ENCODE measurements at regions not wholly inside any gene's neighbourhood (a gene's known extent, or its start where the extent isn't known, plus 50 kb on each side); places are given as distances from the start of the nearest gene placed in this dataset.

- Histone ChIP-seq H3K4me3 (no peak overlapping the region), H3K27me3 (replicated peaks) (no peaks in the 10 kb centered on the region), H3K36me3 (no peaks in the 10 kb centered on the region), H3K9me3 (replicated peaks) (no peaks in the 10 kb centered on the region), H3K4me1 (replicated peaks) (no peaks in the 10 kb centered on the region), H3K27ac (no peak overlapping the region)
- DNase-seq (ENCODE audit: low read depth in 1 of 2, low spot score in 2 of 2): no peak
Observed at GRCh38 chr21:26412885-26413284, 160.2 kb downstream of the CYYR1 start.

DNA sequence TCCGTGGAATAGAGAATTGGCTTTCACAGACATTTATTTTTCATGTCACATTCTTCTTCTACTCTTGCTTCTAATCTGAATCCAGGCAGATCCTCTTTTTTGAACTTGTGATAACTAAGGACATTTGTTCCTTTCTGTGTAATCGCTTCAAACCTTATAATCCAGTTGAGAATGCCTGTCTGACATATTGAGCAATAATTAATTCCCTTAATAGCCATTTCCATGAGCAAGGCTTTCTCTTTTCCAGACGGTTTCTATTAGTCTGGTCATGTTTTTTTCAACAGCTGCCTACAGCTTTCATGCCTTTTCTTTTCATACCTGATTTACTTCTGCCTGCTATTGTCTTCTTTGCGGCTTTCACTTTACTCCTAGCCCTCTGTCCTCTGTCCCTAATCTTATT, 163.4 kb downstream of the CYYR1 start:
- DNase-seq (ENCODE audit: low read depth in 1 of 2, low spot score in 2 of 2): no peak
- no peak overlapping the region for H3K27ac ChIP-seq
- no peak overlapping the region for H3K4me3 ChIP-seq
- H3K4me1 ChIP-seq (replicated peaks): peaks cover 13% of the 10 kb centered on the region
- H3K9me3 ChIP-seq (replicated peaks): no peaks in the 10 kb centered on the region
- H3K27me3 ChIP-seq (replicated peaks): no peaks in the 10 kb centered on the region
- no peaks in the 10 kb centered on the region for H3K36me3 ChIP-seq

- no peak for DNase-seq (ENCODE audit: low read depth in 1 of 2, low spot score in 2 of 2)
- Histone ChIP-seq H3K36me3 (no peaks in the 10 kb centered on the region), H3K4me1 (replicated peaks) (peaks cover 13% of the 10 kb centered on the region), H3K27ac (no peak overlapping the region), H3K9me3 (replicated peaks) (no peaks in the 10 kb centered on the region), H3K27me3 (replicated peaks) (no peaks in the 10 kb centered on the region), H3K4me3 (no peak overlapping the region)
Observed at GRCh38 chr21:26408511-26408910, 164.6 kb downstream of the CYYR1 start.

GRCh38 chr21:26406526-26406925, 166.6 kb downstream of the CYYR1 start:
- Histone ChIP-seq H3K27me3 (replicated peaks) (no peaks in the 10 kb centered on the region), H3K4me1 (replicated peaks) (peaks cover 13% of the 10 kb centered on the region), H3K36me3 (no peaks in the 10 kb centered on the region), H3K4me3 (no peak overlapping the region), H3K27ac (no peak overlapping the region), H3K9me3 (replicated peaks) (no peaks in the 10 kb centered on the region)
- no peak for DNase-seq (ENCODE audit: low read depth in 1 of 2, low spot score in 2 of 2)

- Histone ChIP-seq H3K27me3 (replicated peaks) (no peaks in the 10 kb centered on the region), H3K27ac (no peak overlapping the region), H3K9me3 (replicated peaks) (no peaks in the 10 kb centered on the region), H3K4me1 (replicated peaks) (peaks cover 13% of the 10 kb centered on the region), H3K4me3 (no peak overlapping the region), H3K36me3 (no peaks in the 10 kb centered on the region)
- peak in 1 of 2 experiments; percentile 44 for DNase-seq (ENCODE audit: low read depth in 1 of 2, low spot score in 2 of 2)
Observed at GRCh38 chr21:26405735-26406361, 167.2 kb downstream of the CYYR1 start.

DNA sequence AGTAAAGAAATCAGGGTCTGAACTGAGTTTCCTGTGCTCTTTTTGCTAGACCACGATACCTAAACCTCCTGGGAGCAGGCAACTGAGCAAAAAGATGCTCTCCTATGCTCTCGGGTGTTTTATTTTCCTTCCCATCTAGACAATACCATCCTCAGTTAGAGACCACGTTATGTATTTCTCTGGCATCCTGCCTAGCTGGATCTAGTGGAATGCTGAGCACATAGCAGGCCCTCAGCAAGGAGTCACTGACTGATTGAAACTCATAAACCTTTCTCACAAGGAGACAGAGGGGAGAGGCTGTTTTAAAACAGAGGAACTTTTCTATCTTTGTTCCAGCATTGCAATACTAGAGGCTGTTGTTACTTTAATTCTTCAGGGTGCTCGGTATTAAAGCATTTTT, 168.0 kb downstream of the CYYR1 start:
- no peak overlapping the region for H3K27ac ChIP-seq

GRCh38 chr21:26404288-26404687, 168.8 kb downstream of the CYYR1 start:
- H3K27ac ChIP-seq: no peak overlapping the region
- no peaks in the 10 kb centered on the region for H3K9me3 ChIP-seq (replicated peaks)
- H3K27me3 ChIP-seq (replicated peaks): no peaks in the 10 kb centered on the region
- no peaks in the 10 kb centered on the region for H3K36me3 ChIP-seq
- no peak overlapping the region for H3K4me3 ChIP-seq
- DNase-seq (ENCODE audit: low read depth in 1 of 2, low spot score in 2 of 2): no peak
- peaks cover 13% of the 10 kb centered on the region for H3K4me1 ChIP-seq (replicated peaks)

More for the DNA sequence above, 168.0 kb downstream of the CYYR1 start:
- DNase-seq (ENCODE audit: low read depth in 1 of 2, low spot score in 2 of 2): no peak
- no peaks in the 10 kb centered on the region for H3K36me3 ChIP-seq
- no peaks in the 10 kb centered on the region for H3K9me3 ChIP-seq (replicated peaks)
- H3K4me1 ChIP-seq (replicated peaks): peaks cover 13% of the 10 kb centered on the region
- no peak overlapping the region for H3K4me3 ChIP-seq
- no peaks in the 10 kb centered on the region for H3K27me3 ChIP-seq (replicated peaks)

DNA sequence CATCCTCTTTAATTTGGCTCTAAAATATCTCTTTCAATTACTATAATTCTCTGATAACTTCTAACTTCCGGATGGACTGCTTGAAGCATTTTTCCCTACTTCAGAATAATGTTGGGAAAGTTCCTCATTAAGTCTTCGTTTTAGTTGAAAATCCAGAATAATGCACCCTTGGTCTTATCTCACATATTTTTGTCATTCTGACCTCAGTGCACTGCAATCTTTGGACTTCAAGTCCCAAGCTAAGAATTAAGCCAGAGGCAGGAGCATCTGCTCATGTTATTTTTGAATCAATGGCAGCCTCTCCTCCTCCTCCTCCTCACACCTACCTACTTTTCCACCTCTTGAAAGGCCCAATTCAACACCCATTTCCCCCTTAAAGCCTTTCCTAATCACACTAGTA, 169.8 kb downstream of the CYYR1 start:
- Histone ChIP-seq H3K27ac (no peak overlapping the region), H3K9me3 (replicated peaks) (no peaks in the 10 kb centered on the region), H3K4me3 (no peak overlapping the region), H3K27me3 (replicated peaks) (no peaks in the 10 kb centered on the region), H3K36me3 (no peaks in the 10 kb centered on the region), H3K4me1 (replicated peaks) (peaks cover 13% of the 10 kb centered on the region)
- no peak for DNase-seq (ENCODE audit: low read depth in 1 of 2, low spot score in 2 of 2)

DNA sequence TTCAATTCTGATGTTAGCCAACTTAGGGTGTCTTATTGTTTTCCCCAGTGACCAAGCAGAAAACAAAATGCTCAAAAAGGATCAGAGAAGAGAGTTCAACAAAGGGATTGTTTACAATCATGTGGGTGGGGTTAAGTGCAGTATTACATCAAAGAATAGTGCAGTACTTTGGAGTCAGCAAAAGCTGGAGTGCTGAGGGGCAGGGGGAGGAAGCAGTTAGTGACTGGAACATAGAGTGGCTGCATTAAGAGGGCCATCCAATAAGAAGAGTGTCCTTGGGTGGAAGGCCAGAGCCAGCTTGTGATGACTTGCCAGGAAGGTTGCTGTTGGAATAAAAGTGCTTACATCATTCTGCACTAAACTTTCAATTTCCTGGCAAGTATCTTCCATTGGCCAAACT, 175.5 kb downstream of the CYYR1 start:
- no peaks in the 10 kb centered on the region for H3K36me3 ChIP-seq
- no peaks in the 10 kb centered on the region for H3K4me1 ChIP-seq (replicated peaks)
- H3K27me3 ChIP-seq (replicated peaks): no peaks in the 10 kb centered on the region
- H3K4me3 ChIP-seq: no peak overlapping the region
- H3K27ac ChIP-seq: no peak overlapping the region
- DNase-seq (ENCODE audit: low read depth in 1 of 2, low spot score in 2 of 2): no peak
- H3K9me3 ChIP-seq (replicated peaks): no peaks in the 10 kb centered on the region

DNA sequence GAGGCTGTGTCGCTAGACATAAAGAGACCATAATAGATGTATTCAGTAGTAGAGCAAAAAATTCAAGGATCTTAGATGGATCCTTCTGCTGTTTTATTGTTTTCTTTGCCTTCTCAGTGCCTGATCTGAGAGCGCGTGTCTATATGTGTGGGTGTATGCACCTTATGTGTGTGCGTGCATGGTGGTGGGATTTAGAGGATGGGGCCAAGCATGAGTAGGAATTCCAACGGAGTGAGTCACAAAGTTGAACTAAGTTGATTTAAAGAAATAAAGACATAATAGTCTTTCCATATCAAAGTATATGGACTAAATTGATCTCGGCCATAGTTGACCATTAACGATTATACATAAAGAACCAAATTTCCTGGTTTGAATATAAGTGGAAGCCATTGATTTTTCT, 178.7 kb downstream of the CYYR1 start:
- Histone ChIP-seq H3K9me3 (replicated peaks) (no peaks in the 10 kb centered on the region), H3K36me3 (no peaks in the 10 kb centered on the region), H3K27me3 (replicated peaks) (no peaks in the 10 kb centered on the region), H3K4me1 (replicated peaks) (peaks cover 18% of the 10 kb centered on the region), H3K4me3 (no peak overlapping the region), H3K27ac (no peak overlapping the region)
- DNase-seq (ENCODE audit: low read depth in 1 of 2, low spot score in 2 of 2): no peak

GRCh38 chr21:26391166-26391565, 181.9 kb downstream of the CYYR1 start:
- no peak for DNase-seq (ENCODE audit: low read depth in 1 of 2, low spot score in 2 of 2)
- H3K27me3 ChIP-seq (replicated peaks): no peaks in the 10 kb centered on the region
- H3K27ac ChIP-seq: no peak overlapping the region
- no peaks in the 10 kb centered on the region for H3K36me3 ChIP-seq
- H3K4me1 ChIP-seq (replicated peaks): peaks cover 32% of the 10 kb centered on the region
- no peaks in the 10 kb centered on the region for H3K9me3 ChIP-seq (replicated peaks)
- H3K4me3 ChIP-seq: no peak overlapping the region

DNA sequence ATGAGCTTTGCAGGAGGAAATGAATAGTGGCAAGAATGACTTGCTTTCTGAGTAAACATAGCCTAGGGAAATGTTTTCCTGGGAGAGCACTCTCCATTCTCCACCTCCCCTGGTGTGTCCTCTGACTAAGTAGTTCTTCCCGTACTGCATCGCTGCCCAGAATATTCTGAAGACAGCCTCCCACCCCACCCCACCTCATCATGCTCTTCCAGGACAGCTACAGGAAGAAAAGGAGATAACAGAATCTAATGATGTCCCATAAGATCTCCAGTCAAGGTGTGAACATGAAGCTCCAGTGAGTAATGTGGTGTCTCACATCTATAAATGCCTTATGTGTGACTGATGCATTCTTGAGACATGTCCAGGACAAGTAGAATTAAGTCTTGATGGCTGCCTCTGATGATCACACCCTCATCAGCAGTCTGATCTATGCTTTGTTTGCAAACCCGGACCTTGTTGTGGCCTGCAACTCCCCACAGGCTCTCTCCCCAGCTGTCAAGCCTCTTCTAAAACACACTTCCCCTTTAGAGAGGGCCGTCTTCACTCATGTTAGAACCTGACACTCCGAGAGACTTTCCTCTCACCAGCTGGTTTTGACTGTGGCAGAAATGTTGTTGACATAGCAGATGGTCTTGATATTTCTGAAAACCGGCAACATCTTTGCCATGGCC, 183.0 kb downstream of the CYYR1 start:
- H3K36me3 ChIP-seq: no peaks in the 10 kb centered on the region
- peak in 1 of 2 experiments; percentile 60 for DNase-seq (ENCODE audit: low read depth in 1 of 2, low spot score in 2 of 2)
- H3K27me3 ChIP-seq (replicated peaks): no peaks in the 10 kb centered on the region
- H3K4me3 ChIP-seq: no peak overlapping the region
- no peaks in the 10 kb centered on the region for H3K9me3 ChIP-seq (replicated peaks)
- peaks cover 32% of the 10 kb centered on the region for H3K4me1 ChIP-seq (replicated peaks)
- H3K27ac ChIP-seq: peak overlapping the region; percentile 52

- Histone ChIP-seq H3K9me3 (replicated peaks) (no peaks in the 10 kb centered on the region), H3K4me3 (no peak overlapping the region), H3K4me1 (replicated peaks) (peaks cover 32% of the 10 kb centered on the region), H3K27me3 (replicated peaks) (no peaks in the 10 kb centered on the region), H3K27ac (peak overlapping the region; percentile 42), H3K36me3 (no peaks in the 10 kb centered on the region)
- DNase-seq (ENCODE audit: low read depth in 1 of 2, low spot score in 2 of 2): peak in 1 of 2 experiments; percentile 50
Observed at GRCh38 chr21:26388731-26389231, 184.3 kb downstream of the CYYR1 start.

GRCh38 chr21:26385721-26386120, 187.4 kb downstream of the CYYR1 start:
- no peaks in the 10 kb centered on the region for H3K27me3 ChIP-seq (replicated peaks)
- H3K36me3 ChIP-seq: no peaks in the 10 kb centered on the region
- no peak overlapping the region for H3K27ac ChIP-seq
- no peaks in the 10 kb centered on the region for H3K9me3 ChIP-seq (replicated peaks)
- H3K4me1 ChIP-seq (replicated peaks): peaks cover 28% of the 10 kb centered on the region
- no peak for DNase-seq (ENCODE audit: low read depth in 1 of 2, low spot score in 2 of 2)
- H3K4me3 ChIP-seq: no peak overlapping the region
